ENCODE measurements at regions not wholly inside any gene's neighbourhood (a gene's known extent, or its start where the extent isn't known, plus 50 kb on each side); places are given as distances from the start of the nearest gene placed in this dataset.

GRCh38 chr14:28157887-28158791 lies 608.4 kb upstream of the FOXG1 start:
- Histone ChIP-seq H3K9me3 (ENCODE audit: control insufficient read depth in 4 of 4, insufficient read depth in 3 of 4, low read length in 3 of 4) (no peaks in the 10 kb centered on the region), H3K27me3 (ENCODE audit: control insufficient read depth in 3 of 3, insufficient read depth in 3 of 3, low read length in 2 of 3) (no peaks in the 10 kb centered on the region), H3K4me3 (no peak overlapping the region), H3K36me3 (ENCODE audit: control insufficient read depth in 4 of 4, insufficient read depth in 4 of 4, low read length in 4 of 4) (no peaks in the 10 kb centered on the region), H3K4me1 (ENCODE audit: control insufficient read depth in 5 of 5, insufficient read depth in 5 of 5, low read length in 5 of 5) (no peaks in the 10 kb centered on the region), H3K9ac (ENCODE audit: insufficient read depth in 1 of 2, low read length in 2 of 2) (no peak overlapping the region), H3K27ac (ENCODE audit: low read depth in 1 of 2, low read length in 1 of 2) (no peak overlapping the region)
- ATAC-seq (ENCODE audit: insufficient read depth, low FRiP score) (no peak), DNase-seq (no peak)
- no peak for TF ChIP-seq CTCF (IDR thresholded peaks at IDR 0.05; ENCODE audit: control extremely low read depth, extremely low read depth)
- 90 to 92% methylated on average over 26 of the region's 26 CpGs for WGBS, 2 donors

- no peak overlapping the region for H3K4me3 ChIP-seq
- DNase-seq, result no peak
- H3K9me3 ChIP-seq (ENCODE audit: control insufficient read depth in 4 of 4, insufficient read depth in 3 of 4, low read length in 3 of 4), result no peaks in the 10 kb centered on the region
- H3K27ac ChIP-seq (ENCODE audit: low read depth in 1 of 2, low read length in 1 of 2), result no peak overlapping the region
- no peaks in the 10 kb centered on the region for H3K4me1 ChIP-seq (ENCODE audit: control insufficient read depth in 5 of 5, insufficient read depth in 5 of 5, low read length in 5 of 5)
- no peak for TF ChIP-seq CTCF (IDR thresholded peaks at IDR 0.05; ENCODE audit: control extremely low read depth, extremely low read depth)
- no peak for ATAC-seq (ENCODE audit: insufficient read depth, low FRiP score)
- H3K36me3 ChIP-seq (ENCODE audit: control insufficient read depth in 4 of 4, insufficient read depth in 4 of 4, low read length in 4 of 4), result no peaks in the 10 kb centered on the region
- 89 to 91% methylated on average over 2 of the region's 2 CpGs for WGBS, 2 donors
- no peak overlapping the region for H3K9ac ChIP-seq (ENCODE audit: insufficient read depth in 1 of 2, low read length in 2 of 2)
- no peaks in the 10 kb centered on the region for H3K27me3 ChIP-seq (ENCODE audit: control insufficient read depth in 3 of 3, insufficient read depth in 3 of 3, low read length in 2 of 3)
Measured at GRCh38 chr14:28161040-28161439, 605.5 kb upstream of the FOXG1 start.

- H3K9ac ChIP-seq (ENCODE audit: insufficient read depth in 1 of 2, low read length in 2 of 2), result no peak overlapping the region
- H3K4me1 ChIP-seq (ENCODE audit: control insufficient read depth in 5 of 5, insufficient read depth in 5 of 5, low read length in 5 of 5), result no peaks in the 10 kb centered on the region
- H3K27ac ChIP-seq (ENCODE audit: low read depth in 1 of 2, low read length in 1 of 2), result no peak overlapping the region
- no peak for TF ChIP-seq CTCF (IDR thresholded peaks at IDR 0.05; ENCODE audit: control extremely low read depth, extremely low read depth)
- H3K36me3 ChIP-seq (ENCODE audit: control insufficient read depth in 4 of 4, insufficient read depth in 4 of 4, low read length in 4 of 4), result no peaks in the 10 kb centered on the region
- no peaks in the 10 kb centered on the region for H3K9me3 ChIP-seq (ENCODE audit: control insufficient read depth in 4 of 4, insufficient read depth in 3 of 4, low read length in 3 of 4)
- 64 to 83% methylated on average over 2 of the region's 2 CpGs for WGBS, 2 donors
- H3K27me3 ChIP-seq (ENCODE audit: control insufficient read depth in 3 of 3, insufficient read depth in 3 of 3, low read length in 2 of 3), result no peaks in the 10 kb centered on the region
- DNase-seq, result no peak
- no peak overlapping the region for H3K4me3 ChIP-seq
- no peak for ATAC-seq (ENCODE audit: insufficient read depth, low FRiP score)
Measured at GRCh38 chr14:28163233-28163632, 603.4 kb upstream of the FOXG1 start.

Measured in lung (tissue), 11 donors.